HK-2 (cell line): ENCODE measurements at regions not wholly inside any gene's neighbourhood (a gene's known extent, or its start where the extent isn't known, plus 50 kb on each side); places are given as distances from the start of the nearest gene placed in this dataset.

Experiments used
- DNase-seq: peaks from one replicate; pipeline ENCODE4 v3.0.0-alpha.2; 2018; ENCODE audit not compliant: unreplicated experiment

GRCh38 chr12:107347261-107347660 is 253.9 kb upstream of the CRY1 start:
- DNase-seq: no peak

DNA sequence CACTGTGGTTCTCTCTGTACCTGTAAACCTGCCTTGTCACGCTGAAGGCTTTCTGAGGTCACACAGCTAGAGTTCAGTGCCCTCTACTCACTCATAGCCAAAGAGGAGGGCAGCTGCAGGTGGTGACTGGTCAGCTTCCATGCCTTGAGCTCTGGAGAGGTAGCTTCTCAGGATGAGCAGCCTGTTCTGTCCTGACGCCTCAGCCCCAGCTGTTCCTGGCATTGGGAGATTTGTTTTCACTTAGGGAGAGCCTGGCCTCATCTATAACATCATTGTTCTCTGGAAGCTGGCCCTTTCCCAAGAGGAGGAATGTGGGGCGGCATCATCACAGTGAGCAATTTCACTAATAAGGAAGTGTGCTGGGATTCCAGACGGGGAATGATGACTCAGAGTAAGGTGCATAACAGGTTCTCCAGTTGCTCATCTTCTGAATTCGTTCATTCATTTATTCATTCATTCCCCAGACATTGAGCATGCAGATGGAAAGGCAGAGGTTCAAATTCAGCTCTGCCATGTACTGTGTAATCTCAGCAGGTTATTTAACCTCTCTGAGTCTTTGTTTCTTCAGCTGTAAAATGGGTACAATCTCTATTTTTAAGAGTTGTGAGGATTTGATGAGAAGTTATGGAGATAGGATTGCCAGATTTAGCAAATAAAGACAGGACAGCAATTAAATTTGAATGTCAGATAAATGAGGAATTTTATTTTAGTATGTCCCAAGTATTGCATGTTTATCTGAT is 255.8 kb upstream of the CRY1 start:
- DNase-seq: peak; percentile 72

DNA sequence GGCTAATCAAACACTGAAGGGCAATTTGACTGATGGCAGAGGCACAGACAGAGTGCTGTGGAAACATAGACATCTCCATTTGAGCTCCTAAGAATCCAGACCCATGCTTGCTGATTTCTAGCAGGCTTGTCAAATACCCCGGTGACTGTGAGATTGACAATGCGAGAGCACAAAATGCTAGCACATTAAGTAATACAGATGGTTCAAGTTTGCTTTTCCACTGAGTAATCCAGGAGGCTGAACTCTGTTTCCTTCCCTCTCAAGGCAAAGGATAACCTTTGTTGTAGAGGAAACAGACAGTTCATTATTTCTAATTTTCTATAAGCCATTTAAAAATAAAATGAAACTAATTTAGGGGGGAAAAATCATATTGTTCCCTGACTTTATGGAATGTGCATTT is 256.5 kb upstream of the CRY1 start:
- DNase-seq: no peak

GRCh38 chr12:107351109-107351508 is 257.8 kb upstream of the CRY1 start:
- DNase-seq: no peak

DNA sequence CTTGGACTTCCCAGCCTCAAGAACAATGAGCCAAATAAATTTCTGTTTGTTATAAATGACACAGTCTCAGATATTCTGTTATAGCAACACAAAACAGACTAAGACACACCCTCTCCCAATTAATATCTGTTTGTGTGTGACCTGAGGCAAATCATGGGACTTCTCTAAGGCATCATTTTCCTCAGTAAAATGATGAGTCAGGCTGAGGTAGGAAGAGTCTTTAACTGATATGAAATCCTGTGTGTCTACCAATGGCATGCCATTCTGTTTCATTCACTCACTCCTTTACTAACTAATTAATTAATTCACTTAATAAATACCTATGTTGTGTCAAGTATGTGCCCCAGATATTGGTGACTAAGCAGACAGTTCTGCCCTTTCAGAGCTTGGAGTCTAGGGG is 258.4 kb upstream of the CRY1 start:
- no peak for DNase-seq

DNA sequence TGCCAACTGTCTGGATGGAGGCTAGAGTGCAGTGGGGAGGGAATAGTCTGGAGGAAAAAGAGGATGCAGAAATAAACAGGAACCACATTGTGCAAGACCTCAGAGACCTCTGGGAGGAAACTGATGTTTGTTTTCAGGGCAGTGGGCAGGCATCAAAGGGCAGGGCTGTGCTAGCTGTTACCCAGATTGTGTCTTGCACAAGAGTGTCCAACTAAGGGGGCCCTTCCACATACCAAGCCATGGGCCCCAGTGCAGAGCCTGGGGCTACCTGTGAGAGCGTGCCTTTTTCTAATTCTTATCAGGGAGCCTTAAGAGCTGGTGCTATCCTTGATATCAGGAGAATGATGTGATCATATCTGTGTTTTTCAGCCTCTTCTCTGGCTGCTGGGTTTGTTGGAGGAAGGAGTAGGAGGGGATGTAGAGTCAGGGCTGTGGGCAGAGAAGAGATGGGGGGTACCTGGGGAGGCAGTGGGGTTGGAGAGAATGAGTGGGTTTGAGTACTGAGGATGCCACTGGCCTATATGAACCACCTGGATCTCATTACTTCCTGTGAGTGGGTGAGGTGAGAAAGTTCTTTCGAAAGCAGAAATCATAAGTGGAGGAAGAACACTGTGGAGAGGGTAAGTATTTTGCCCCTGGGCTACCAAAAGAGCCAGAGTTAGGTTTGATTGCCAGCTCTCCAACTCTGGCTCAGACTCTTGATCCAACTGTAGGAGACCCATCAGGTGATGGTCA is 259.2 kb upstream of the CRY1 start:
- DNase-seq: no peak

GRCh38 chr12:107353312-107353711 is 260.0 kb upstream of the CRY1 start:
- DNase-seq: no peak

DNA sequence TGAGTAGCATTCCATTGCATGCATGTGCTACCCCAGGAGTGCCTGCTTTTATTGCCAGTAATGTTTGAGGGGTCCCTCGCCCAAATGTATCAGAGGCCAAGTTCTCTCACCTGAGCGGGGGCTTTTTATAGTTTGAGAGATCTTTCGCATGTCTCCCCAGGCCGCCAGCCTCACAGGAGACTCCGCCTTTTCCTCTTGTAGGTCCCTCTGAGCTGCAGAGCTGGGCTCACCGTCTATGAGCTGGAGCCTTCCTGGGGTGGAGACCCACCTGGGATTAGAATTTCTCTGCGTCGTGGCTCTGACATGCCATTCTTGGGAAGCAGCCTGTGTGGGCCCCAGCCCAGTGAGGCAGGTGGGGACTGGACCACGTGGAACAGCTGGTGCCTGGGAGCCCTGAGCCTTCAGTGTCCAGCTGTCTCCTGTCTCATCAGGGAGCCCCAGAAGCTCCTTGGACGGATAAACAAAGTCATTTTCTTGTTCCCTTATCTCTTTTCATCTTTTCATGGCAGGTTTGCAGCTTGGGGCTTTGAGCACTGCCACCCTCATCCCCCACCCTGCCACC is 261.7 kb upstream of the CRY1 start:
- no peak for DNase-seq

- DNase-seq: no peak
Observed at GRCh38 chr12:107355612-107356011, 262.3 kb upstream of the CRY1 start.

DNA sequence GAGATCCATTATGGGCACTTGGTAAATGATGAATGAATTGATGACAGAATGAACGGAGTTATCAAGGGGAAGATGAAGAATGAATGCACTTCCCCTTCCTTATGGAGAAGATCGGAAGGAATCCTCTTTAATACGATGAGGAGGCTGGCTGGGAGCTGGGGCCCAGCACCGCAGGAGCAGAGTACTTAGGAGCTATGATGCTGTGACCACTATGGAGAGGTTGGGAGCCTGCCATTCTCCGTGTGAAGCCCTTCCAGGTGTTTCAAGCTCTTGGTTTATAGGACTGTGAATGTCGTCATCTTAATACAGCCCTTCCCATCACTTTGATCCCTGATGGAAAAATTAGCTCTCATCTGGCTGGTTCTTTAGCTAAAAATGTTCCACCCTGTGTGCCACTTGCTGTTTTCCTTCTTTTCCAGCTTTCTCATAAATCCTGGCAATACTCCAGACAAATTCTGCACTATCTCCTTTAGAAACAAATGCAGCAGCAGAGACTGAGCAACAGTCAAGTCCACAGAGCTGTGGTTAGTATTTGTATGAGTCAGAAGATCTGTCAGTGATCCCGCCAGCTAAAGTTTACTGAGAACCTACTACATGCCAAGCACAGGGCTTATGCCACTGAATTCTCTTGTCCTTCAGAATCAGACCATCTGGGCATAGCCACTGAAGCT is 263.1 kb upstream of the CRY1 start:
- DNase-seq: no peak

- no peak for DNase-seq
Observed at GRCh38 chr12:107356937-107357295, 263.6 kb upstream of the CRY1 start.

DNA sequence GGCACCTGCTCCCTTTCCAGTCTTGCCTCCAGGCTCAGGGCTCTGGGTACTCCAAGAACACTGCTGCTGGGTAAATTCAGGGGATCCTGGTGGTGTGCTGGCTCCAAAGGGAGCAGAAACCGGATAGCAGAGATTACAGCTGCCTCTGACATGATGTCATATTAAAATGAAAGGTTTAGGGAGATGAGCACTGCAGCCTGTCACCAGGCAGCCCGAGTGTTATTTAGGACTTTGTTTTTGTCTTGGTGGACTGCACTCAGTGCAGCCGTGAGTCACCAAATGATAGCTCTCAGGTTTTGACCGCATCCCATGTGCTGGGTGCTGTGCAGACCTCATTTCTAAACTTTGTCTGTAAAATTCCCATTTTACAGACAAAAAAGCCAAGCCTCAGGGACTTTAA is 266.0 kb upstream of the CRY1 start:
- DNase-seq: no peak

- DNase-seq: no peak
Observed at GRCh38 chr12:107360033-107360432, 266.7 kb upstream of the CRY1 start.

GRCh38 chr12:107360482-107360881 is 267.1 kb upstream of the CRY1 start:
- no peak for DNase-seq

- DNase-seq: no peak
Observed at GRCh38 chr12:107361970-107362369, 268.6 kb upstream of the CRY1 start.

DNA sequence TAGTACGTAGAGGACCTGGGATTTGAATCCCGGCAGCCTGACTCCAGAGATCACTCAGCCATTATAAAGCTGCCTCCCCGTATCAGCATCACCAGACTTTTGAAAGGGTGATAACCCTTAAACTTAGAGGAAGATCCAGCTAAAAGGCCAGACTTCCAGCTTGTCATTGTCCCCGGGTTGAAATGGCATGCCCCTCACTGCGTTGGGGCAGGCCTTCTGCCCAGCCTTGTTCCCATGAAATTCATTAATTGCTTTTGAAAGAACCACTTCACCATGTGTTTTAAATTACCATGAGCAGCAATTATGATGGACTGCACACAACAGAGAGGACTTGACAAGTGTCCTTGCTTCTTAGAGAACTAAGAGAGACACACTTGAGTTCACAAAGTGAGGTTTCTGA is 269.6 kb upstream of the CRY1 start:
- no peak for DNase-seq

DNA sequence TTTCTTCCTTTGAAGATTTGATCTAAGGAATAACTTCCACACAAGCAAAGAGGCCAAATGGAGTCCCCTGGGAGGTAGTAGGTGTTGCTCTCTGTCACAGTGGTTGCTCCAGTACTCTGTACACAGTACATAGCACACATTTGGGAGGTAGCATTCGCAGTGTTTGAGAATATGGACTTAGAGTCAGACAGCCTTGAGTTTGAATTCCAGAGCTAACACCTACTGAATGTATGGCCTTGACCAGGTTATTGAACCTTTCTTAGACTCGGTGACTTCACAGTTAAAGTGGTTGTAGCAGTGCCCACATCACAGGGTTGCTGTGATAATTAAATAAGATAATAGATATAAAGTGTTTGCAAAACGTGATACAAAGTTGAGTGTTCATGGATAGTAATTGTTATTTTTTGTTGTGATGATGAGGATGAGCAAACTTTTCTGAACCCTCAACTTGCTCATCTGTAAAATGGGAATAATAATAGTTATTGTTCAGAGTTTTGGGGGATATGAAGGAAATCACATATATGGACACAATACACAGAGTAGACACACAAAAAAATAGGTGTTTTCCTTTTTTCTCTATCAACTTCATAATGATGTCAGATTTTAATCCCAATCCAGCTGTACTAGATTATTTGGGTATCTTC is 271.6 kb upstream of the CRY1 start:
- no peak for DNase-seq

GRCh38 chr12:107365703-107366102 is 272.4 kb upstream of the CRY1 start:
- no peak for DNase-seq

DNA sequence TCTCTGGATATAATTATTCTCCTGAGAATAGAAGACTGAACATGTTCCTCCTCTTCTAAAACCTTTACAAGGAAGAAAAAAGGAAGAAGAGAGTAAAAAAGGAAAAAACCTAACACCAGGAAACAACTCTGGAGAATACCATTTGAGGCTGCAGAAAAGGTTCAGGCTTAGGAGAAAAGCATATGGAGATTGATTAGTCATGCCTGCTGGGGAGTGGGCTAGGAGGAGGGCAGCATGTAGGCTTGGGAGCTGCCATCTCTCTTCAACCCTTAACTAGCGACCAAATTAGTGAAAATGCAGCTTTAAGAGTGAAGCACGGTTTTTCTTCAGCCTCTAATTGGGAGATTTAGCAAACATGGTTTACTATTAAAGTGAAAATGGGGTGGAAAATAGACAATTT is 273.0 kb upstream of the CRY1 start:
- DNase-seq: no peak

DNA sequence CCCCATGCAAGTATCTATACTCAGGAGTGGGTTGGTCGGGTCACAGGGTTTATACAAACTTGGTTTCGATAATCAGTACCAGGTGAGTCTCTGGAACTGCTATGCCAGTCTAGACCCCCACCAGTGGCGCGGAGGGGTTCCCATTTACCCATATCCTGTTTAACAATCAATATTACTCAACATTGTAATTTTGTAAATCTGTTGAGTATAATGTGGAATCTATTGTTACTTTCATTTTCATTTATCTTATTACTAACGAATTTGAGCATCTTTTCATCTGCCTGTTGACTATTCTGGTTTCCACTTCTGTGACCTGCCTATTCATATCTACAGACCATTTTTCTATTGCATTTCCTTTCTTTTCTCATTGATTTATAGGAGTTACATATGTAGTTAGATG is 275.2 kb upstream of the CRY1 start:
- no peak for DNase-seq

GRCh38 chr12:107369006-107369405 is 275.7 kb upstream of the CRY1 start:
- no peak for DNase-seq

DNA sequence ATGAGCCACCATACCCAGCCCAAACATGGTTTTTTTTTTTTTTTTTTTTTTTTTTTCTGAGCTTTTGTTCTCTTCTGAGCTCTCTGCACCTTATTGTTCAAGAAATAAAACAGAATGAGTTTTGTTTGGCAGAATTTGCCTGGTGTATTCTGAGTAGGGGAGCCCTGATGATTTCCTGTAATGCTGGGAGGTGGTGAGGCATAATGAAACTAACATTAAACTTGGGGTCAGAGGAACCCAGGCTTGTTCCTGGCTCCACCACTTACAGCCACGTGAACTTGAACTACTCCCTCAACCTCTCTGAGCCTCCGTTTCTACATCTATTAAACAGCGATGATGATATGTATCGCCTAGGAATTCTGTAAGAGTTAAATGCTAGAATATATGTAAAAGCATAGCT is 276.3 kb upstream of the CRY1 start:
- no peak for DNase-seq
